ENCODE measurements at regions not wholly inside any gene's neighbourhood (a gene's known extent, or its start where the extent isn't known, plus 50 kb on each side); places are given as distances from the start of the nearest gene placed in this dataset.

DNA sequence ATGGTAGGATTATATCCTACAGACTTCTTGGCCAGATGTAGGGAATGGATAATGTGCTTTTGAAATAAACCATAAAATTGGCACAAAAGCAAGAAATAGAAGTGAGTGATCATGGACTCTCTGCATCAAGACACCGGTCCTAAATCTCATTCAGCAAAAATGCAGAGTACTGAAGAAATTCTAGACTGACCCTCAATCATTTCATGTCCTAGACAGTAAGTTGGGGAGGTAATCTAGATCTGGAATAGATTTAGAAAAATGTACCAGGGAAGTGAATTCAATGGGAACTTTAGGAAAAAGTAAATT, 69.7 kb upstream of the ADTRP start:
- no peak for TF ChIP-seq TCF7L2 (IDR thresholded peaks at IDR 0.05; ENCODE audit: borderline replicate concordance, low read depth, low read length)
- TF ChIP-seq, protein P1, sequence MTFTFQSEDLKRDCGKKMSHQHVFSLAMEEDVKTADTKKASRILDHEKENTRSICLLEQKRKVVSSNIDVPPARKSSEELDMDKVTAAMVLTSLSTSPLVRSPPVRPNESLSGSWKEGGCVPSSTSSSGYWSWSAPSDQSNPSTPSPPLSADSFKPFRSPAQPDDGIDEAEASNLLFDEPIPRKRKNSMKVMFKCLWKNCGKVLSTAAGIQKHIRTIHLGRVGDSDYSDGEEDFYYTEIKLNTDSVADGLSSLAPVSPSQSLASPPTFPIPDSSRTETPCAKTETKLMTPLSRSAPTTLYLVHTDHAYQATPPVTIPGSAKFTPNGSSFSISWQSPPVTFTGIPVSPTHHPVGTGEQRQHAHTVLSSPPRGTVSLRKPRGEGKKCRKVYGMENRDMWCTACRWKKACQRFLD (tag by site-specific recombination; IDR thresholded peaks at IDR 0.05), result no peak
- TF ChIP-seq, protein P2, sequence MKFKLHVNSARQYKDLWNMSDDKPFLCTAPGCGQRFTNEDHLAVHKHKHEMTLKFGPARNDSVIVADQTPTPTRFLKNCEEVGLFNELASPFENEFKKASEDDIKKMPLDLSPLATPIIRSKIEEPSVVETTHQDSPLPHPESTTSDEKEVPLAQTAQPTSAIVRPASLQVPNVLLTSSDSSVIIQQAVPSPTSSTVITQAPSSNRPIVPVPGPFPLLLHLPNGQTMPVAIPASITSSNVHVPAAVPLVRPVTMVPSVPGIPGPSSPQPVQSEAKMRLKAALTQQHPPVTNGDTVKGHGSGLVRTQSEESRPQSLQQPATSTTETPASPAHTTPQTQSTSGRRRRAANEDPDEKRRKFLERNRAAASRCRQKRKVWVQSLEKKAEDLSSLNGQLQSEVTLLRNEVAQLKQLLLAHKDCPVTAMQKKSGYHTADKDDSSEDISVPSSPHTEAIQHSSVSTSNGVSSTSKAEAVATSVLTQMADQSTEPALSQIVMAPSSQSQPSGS (tag by site-specific recombination; IDR thresholded peaks at IDR 0.05; ENCODE audit: low read depth), result no peak
- TF ChIP-seq, protein P3, sequence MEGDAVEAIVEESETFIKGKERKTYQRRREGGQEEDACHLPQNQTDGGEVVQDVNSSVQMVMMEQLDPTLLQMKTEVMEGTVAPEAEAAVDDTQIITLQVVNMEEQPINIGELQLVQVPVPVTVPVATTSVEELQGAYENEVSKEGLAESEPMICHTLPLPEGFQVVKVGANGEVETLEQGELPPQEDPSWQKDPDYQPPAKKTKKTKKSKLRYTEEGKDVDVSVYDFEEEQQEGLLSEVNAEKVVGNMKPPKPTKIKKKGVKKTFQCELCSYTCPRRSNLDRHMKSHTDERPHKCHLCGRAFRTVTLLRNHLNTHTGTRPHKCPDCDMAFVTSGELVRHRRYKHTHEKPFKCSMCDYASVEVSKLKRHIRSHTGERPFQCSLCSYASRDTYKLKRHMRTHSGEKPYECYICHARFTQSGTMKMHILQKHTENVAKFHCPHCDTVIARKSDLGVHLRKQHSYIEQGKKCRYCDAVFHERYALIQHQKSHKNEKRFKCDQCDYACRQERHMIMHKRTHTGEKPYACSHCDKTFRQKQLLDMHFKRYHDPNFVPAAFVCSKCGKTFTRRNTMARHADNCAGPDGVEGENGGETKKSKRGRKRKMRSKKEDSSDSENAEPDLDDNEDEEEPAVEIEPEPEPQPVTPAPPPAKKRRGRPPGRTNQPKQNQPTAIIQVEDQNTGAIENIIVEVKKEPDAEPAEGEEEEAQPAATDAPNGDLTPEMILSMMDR (tag by site-specific recombination; IDR thresholded peaks at IDR 0.05), result no peak
- no peak for TF ChIP-seq ZNF274 (IDR thresholded peaks at IDR 0.05; ENCODE audit: low read length)
- TF ChIP-seq ZNF274 (tag by site-specific recombination; IDR thresholded peaks at IDR 0.05; ENCODE audit: borderline replicate concordance), result no peak
- no peak for TF ChIP-seq ZBTB48 (tag by site-specific recombination; IDR thresholded peaks at IDR 0.05)
- no peak for TF ChIP-seq GLI2 (tag by site-specific recombination; IDR thresholded peaks at IDR 0.05; ENCODE audit: borderline replicate concordance, low read depth)
- TF ChIP-seq ZNF211 (tag by site-specific recombination; IDR thresholded peaks at IDR 0.05; ENCODE audit: low read depth), result no peak
- TF ChIP-seq ZNF132 (tag by site-specific recombination; IDR thresholded peaks at IDR 0.05; ENCODE audit: borderline replicate concordance), result no peak
